B cell (primary cell): ENCODE measurements at regions not wholly inside any gene's neighbourhood (a gene's known extent, or its start where the extent isn't known, plus 50 kb on each side); places are given as distances from the start of the nearest gene placed in this dataset.

Source experiments
- ATAC-seq: fragments of 200-7000 bp; cut with Tn5 transposase; one replicate; pipeline ENCODE4 v1.10.0; 2021; ENCODE audit warnings: low read depth, mild to moderate bottlenecking, moderate number of reproducible peaks, moderate library complexity
- CTCF ChIA-PET: fragments of 350-600 bp; sonication (Branson Sonifier 250); formaldehyde crosslinking; loops from one replicate; lab custom pipeline; 2021; ENCODE audit warnings: antibody characterized with exemption, inconsistent platforms; lab: Charles Lee
- POLR2A ChIA-PET: fragments of 350-600 bp; sonication (Branson Sonifier 250); formaldehyde crosslinking; loops from one replicate; lab custom pipeline; 2021; ENCODE audit warnings: antibody characterized with exemption; lab: Charles Lee
- DNase-seq: peaks from one replicate; pipeline ENCODE4 v3.0.0; 2013
- H2AFZ ChIP-seq: 2 replicates; pipeline ENCODE4 v1.6.1; 2012; ENCODE audit warnings: mild to moderate bottlenecking, low read depth, low read length; ENCODE audit not compliant: insufficient read depth, poor library complexity, severe bottlenecking
- H3K27ac ChIP-seq, 2 donors: 1 replicate in 1 of 2; 2 replicates in 1 of 2; pipeline ENCODE4 v1.5.1; 2012 to 2013; ENCODE audit warnings: low read length in 2 of 2, mild to moderate bottlenecking in 2 of 2, moderate library complexity in 1 of 2
- H3K27me3 ChIP-seq, 4 experiments: fragments of 200-600 bp in 1 of 4; sonication (generic) in 1 of 4; replicated peaks in 1 of 4; 1 replicate in 2 of 4; 2 replicates in 2 of 4; pipeline versions ENCODE4 v1.6.1 to v1.7.0; 2013 to 2016; ENCODE audit warnings: low read length in 3 of 4, mild to moderate bottlenecking in 2 of 4, mixed read lengths in 1 of 4, moderate library complexity in 1 of 4; ENCODE audit not compliant: insufficient read depth in 4 of 4, control insufficient read depth in 3 of 4; ENCODE audit errors: control extremely low read depth in 1 of 4
- H3K36me3 ChIP-seq, 2 experiments: replicated peaks in 1 of 2; 1 replicate in 1 of 2; 2 replicates in 1 of 2; pipeline versions ENCODE4 v1.6.1 to v1.7.1; 2013; ENCODE audit warnings: low read length in 1 of 2; ENCODE audit not compliant: insufficient read depth in 2 of 2, control insufficient read depth in 1 of 2; ENCODE audit errors: control extremely low read depth in 1 of 2, extremely low read depth in 1 of 2
- H3K4me1 ChIP-seq, 2 donors: fragments of 200-600 bp in 1 of 2; sonication (generic) in 1 of 2; 1 replicate in 1 of 2; 2 replicates in 1 of 2; pipeline versions ENCODE4 v1.5.1 to v1.6.1; 2013 to 2017; ENCODE audit warnings: low read length in 2 of 2; ENCODE audit not compliant: control insufficient read depth in 2 of 2, insufficient read depth in 2 of 2
- H3K4me2 ChIP-seq: replicated peaks from 2 replicates; pipeline ENCODE3; 2012; ENCODE audit warnings: mild to moderate bottlenecking, low read depth, low read length; ENCODE audit not compliant: poor library complexity, severe bottlenecking
- H3K4me3 ChIP-seq, 5 experiments: fragments of 200-600 bp in 1 of 5; sonication (generic) in 1 of 5; 1 replicate in 3 of 5; 2 replicates in 2 of 5; pipeline versions ENCODE4 v1.5.1 to v1.7.0; 2011 to 2016; ENCODE audit warnings: low read length in 4 of 5, mild to moderate bottlenecking in 4 of 5, low read depth in 2 of 5, control low read depth in 1 of 5, moderate library complexity in 1 of 5; ENCODE audit not compliant: insufficient read depth in 1 of 5; ENCODE audit errors: control extremely low read depth in 1 of 5, extremely low read depth in 1 of 5
- H3K79me2 ChIP-seq: fragments of 200-600 bp; sonication (generic); one replicate; pipeline ENCODE4 v1.6.0; 2016; ENCODE audit warnings: low read length; ENCODE audit not compliant: control insufficient read depth, insufficient read depth
- H3K9ac ChIP-seq: fragments of 200-600 bp; sonication (generic); 2 replicates; pipeline ENCODE4 v1.6.1; 2017; ENCODE audit warnings: mild to moderate bottlenecking, low read length, moderate library complexity
- H3K9me3 ChIP-seq, 3 donors: one replicate each; pipeline versions ENCODE4 v1.6.1 to v1.7.1; 2013; ENCODE audit warnings: low read length in 2 of 3; ENCODE audit not compliant: control insufficient read depth in 2 of 3, insufficient read depth in 1 of 3; ENCODE audit errors: control extremely low read depth in 1 of 3
- H4K20me1 ChIP-seq: 2 replicates; pipeline ENCODE4 v1.6.0; 2012; ENCODE audit warnings: mild to moderate bottlenecking, low read length; ENCODE audit not compliant: insufficient read depth, control insufficient read depth, poor library complexity, severe bottlenecking
- H3K27ac Mint-ChIP-seq: one replicate; pipeline ENCODE4 v1.8.0; 2021; ENCODE audit warnings: mixed read lengths
- H3K27me3 Mint-ChIP-seq: one replicate; pipeline ENCODE4 v1.8.0; 2021; ENCODE audit warnings: mixed read lengths
- H3K4me1 Mint-ChIP-seq: one replicate; pipeline ENCODE4 v1.8.0; 2021; ENCODE audit warnings: mixed read lengths
- H3K4me3 Mint-ChIP-seq: one replicate; pipeline ENCODE4 v1.8.0; 2021; ENCODE audit warnings: mixed read lengths
- H3K9me3 Mint-ChIP-seq: one replicate; pipeline ENCODE4 v1.8.0; 2022; ENCODE audit warnings: mixed read lengths; ENCODE audit not compliant: insufficient read depth
- EZH2 ChIP-seq: IDR thresholded peaks from 2 replicates; pipeline ENCODE4 v1.6.1; 2012; ENCODE audit warnings: borderline replicate concordance, low read depth, mild to moderate bottlenecking, moderate library complexity, low read length; ENCODE audit not compliant: insufficient read depth, poor library complexity, severe bottlenecking
- WGBS: methylation state at CpG from one replicate; pipeline ENCODE4 v1.1.5; 2013; ENCODE audit warnings: missing lambda C conversion rate; ENCODE audit not compliant: insufficient coverage; 5-methylcytosine and 5-hydroxymethylcytosine counted together
- intact Hi-C: fragments of 100-400 bp; cut with micrococcal nuclease; formaldehyde crosslinking; loops from one replicate; pipeline ENCODE4 v1.10.0; 2022
- TF ChIP-seq, protein P1 (sequence below): fragments of 200-600 bp; IDR thresholded peaks from one replicate; pipeline ENCODE4 v1.8.0; 2022; ENCODE audit warnings: antibody characterized with exemption, mild to moderate bottlenecking

DNA sequence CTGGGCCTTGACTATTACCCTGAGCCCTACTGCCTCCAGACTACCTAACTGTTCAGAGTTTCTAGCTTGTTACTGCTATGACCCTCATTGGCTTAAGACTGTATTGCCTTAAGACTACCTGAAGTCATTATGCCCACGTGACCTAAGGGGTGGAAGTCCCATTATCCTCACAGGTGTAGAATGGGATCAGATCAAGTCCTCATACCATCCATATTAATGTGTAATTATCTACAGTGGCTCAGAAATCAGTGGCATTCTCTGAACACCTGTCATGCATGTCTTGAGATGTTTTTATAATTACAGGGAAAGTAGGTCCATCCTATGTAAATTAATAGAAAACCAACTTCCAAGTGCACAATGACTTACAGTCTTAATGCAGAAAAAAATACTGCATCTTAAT is 124.0 kb upstream of the CDC42EP3 start:
- POLR2A ChIA-PET, result no interaction called here
- Histone ChIP-seq H3K9me3 (no peaks in the 10 kb centered on the region), H2AFZ (no peak overlapping the region), H3K9ac (no peak overlapping the region), H4K20me1 (no peaks in the 10 kb centered on the region), H3K4me3 (no peak overlapping the region), H3K79me2 (no peaks in the 10 kb centered on the region), H3K4me2 (no peak overlapping the region), H3K27ac (no peak overlapping the region), H3K4me1 (peaks cover 9 to 11% of the 10 kb centered on the region in 2 donors), H3K27me3 (no peaks in the 10 kb centered on the region), H3K36me3 (no peaks in the 10 kb centered on the region)
- intact Hi-C loops, result no loop called here
- H3K27ac Mint-ChIP-seq, result no peak overlapping the region
- H3K4me3 Mint-ChIP-seq, result no peak overlapping the region
- CTCF ChIA-PET, result interaction anchor here (0.9 to 1.1 kb wide), 2 partner anchors 37 to 380 kb away, joined by 3 to 4 read pairs; no protein-coding TSS in a partner anchor
- ATAC-seq (no peak), DNase-seq (no peak)
- no peak for TF ChIP-seq EZH2
- TF ChIP-seq, protein P1, sequence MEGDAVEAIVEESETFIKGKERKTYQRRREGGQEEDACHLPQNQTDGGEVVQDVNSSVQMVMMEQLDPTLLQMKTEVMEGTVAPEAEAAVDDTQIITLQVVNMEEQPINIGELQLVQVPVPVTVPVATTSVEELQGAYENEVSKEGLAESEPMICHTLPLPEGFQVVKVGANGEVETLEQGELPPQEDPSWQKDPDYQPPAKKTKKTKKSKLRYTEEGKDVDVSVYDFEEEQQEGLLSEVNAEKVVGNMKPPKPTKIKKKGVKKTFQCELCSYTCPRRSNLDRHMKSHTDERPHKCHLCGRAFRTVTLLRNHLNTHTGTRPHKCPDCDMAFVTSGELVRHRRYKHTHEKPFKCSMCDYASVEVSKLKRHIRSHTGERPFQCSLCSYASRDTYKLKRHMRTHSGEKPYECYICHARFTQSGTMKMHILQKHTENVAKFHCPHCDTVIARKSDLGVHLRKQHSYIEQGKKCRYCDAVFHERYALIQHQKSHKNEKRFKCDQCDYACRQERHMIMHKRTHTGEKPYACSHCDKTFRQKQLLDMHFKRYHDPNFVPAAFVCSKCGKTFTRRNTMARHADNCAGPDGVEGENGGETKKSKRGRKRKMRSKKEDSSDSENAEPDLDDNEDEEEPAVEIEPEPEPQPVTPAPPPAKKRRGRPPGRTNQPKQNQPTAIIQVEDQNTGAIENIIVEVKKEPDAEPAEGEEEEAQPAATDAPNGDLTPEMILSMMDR, result no peak
- H3K4me1 Mint-ChIP-seq, result peaks cover 10% of the 10 kb centered on the region
- peaks cover 7% of the 10 kb centered on the region for H3K27me3 Mint-ChIP-seq
- WGBS, result no CpG with 5 or more reads among the region's 1 CpG
- no peaks in the 10 kb centered on the region for H3K9me3 Mint-ChIP-seq

DNA sequence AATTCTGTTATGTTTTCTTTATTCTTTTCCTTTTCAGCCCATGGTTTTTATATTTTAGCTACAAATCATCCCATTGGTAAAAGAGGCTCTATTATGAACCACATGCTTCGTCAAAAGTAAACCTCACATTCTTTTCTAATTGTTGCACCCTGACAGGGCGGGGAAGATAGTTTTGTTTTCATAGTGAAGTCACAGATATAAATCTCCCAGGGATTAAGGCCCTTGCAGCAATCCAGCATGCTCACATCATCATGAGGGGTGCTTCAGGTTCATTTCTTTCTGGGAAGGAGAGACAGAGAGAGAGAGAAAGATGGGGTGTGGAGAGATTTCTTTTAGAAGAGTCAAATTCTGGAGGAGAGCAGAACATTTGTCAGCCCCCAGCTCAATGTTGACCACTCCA is 124.5 kb upstream of the CDC42EP3 start:
- H3K4me3 Mint-ChIP-seq, result no peak overlapping the region
- ChIA-PET CTCF (interaction anchor here (0.9 to 1.2 kb wide), 3 partner anchors 23 to 380 kb away, joined by 3 to 4 read pairs (median 4); no protein-coding TSS in a partner anchor), POLR2A (no interaction called here)
- Histone ChIP-seq H3K79me2 (no peaks in the 10 kb centered on the region), H2AFZ (no peak overlapping the region), H3K36me3 (no peaks in the 10 kb centered on the region), H3K9ac (no peak overlapping the region), H3K4me1 (peaks cover 9 to 11% of the 10 kb centered on the region in 2 donors), H3K27ac (no peak overlapping the region), H4K20me1 (no peaks in the 10 kb centered on the region), H3K9me3 (no peaks in the 10 kb centered on the region), H3K4me3 (no peak overlapping the region), H3K27me3 (no peaks in the 10 kb centered on the region), H3K4me2 (no peak overlapping the region)
- ATAC-seq (no peak), DNase-seq (no peak)
- peaks cover 10% of the 10 kb centered on the region for H3K4me1 Mint-ChIP-seq
- no CpG with 5 or more reads among the region's 2 CpGs for WGBS
- TF ChIP-seq, protein P1, result no peak
- TF ChIP-seq EZH2, result no peak
- H3K9me3 Mint-ChIP-seq, result no peaks in the 10 kb centered on the region
- intact Hi-C loops, result no loop called here
- H3K27ac Mint-ChIP-seq, result no peak overlapping the region
- peaks cover 7% of the 10 kb centered on the region for H3K27me3 Mint-ChIP-seq
